GM19240 (cell line): ENCODE measurements at regions not wholly inside any gene's neighbourhood (a gene's known extent, or its start where the extent isn't known, plus 50 kb on each side); places are given as distances from the start of the nearest gene placed in this dataset.
"Not testable (repeated sequence)": the region's sequence is repeated elsewhere in the genome, so short reads cannot be mapped to it uniquely, and the experiment has no call there.

Experiments
- DNase-seq: peaks from one replicate; pipeline ENCODE4 v3.0.0; 2011; ENCODE audit warnings: low spot score; ENCODE audit not compliant: insufficient read length

DNA sequence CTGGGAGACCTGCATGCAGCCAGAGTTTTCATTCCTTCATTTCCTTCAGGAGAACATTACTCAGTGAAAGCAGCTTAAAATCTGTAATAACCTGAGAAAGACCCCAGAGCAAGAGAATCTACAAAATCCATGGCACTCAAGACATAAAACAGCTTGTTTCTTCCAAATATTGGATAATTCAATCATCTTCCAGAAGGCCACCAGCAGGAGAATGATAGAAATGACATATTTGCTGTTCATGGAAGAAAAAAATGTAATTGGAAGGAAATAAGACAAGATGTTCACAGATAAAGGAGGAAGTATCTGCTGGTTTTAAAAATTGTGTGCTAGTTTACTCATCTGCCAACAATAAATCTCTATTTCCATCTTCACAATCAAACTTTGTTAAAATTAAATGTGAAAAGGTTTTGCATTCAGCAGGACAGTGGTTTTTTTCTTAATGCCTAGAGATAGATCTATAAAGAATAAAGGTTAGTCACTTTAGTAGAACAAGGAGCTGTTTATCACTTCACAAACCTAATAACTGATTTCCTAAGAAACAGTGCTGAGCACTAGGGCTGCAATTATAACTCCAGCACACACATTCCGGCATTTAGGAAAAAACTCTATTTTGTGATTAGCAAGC is 530.8 kb downstream of the NSUN3 start:
- no peak for DNase-seq

- DNase-seq = no peak
Observed at GRCh38 chr3:94596141-94596540, 533.3 kb downstream of the NSUN3 start.

GRCh38 chr3:94596887-94597566 is 534.2 kb downstream of the NSUN3 start:
- DNase-seq = no peak

- DNase-seq = no peak
Observed at GRCh38 chr3:94607778-94608177, 544.9 kb downstream of the NSUN3 start.

DNA sequence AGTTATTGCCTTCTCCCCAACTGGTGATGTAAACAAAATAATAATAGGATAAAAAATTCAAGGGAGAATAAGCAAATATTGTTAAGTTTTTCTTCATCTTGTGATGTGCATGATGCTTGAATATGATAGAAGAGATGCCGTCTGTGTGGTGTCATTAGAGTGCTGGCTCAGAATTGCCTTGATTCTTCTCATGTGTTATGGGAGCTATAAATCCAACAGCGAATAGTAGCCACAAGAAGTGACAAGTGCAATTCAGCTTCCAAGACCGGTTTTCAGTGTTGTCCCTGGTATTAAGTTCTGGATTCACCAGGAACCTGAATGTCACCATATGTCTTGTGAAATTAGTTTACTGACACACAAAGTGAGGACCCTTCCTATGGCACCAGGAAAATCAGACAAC is 547.0 kb downstream of the NSUN3 start:
- no peak for DNase-seq

DNA sequence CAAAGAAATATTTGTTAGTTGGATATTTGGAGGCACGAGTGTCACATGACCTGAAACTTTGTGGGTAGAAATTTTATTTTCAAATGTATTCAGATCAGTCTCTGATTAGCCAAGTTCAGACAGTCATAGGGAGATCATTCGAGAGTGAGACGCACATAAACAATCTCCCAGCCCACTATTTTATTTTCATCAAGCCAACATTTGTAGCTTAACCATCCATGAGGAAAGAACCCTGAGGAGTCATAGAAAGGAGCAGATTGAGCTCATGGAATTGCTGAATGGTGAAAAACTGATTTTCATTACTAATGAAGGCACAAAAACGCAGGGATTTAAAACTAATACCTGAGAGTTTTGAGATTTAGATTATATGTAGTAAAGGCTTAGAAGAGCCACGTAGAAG is 548.7 kb downstream of the NSUN3 start:
- DNase-seq = no peak

DNA sequence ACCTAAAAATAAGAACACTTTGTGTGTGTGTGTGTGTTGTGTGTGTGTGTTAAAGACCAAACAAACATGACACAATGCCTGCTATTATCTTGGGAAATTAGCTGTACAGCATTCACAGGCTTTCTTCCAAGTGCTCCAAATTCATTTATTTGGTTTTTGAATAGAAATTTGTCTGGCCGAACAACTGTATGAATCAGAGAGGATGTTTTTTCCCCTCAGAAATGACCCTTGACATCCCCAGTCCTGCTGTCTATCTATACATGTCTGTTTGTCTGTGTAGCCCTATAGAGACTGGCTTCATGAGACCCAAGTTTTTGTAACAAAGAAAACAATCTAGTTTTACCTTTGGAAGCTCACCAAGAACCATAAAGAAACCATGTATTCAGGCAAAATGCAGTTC is 549.8 kb downstream of the NSUN3 start:
- DNase-seq = no peak

GRCh38 chr3:94614192-94614591 is 551.3 kb downstream of the NSUN3 start:
- DNase-seq = no peak

GRCh38 chr3:94615275-94616065 is 552.6 kb downstream of the NSUN3 start:
- DNase-seq = no peak

DNA sequence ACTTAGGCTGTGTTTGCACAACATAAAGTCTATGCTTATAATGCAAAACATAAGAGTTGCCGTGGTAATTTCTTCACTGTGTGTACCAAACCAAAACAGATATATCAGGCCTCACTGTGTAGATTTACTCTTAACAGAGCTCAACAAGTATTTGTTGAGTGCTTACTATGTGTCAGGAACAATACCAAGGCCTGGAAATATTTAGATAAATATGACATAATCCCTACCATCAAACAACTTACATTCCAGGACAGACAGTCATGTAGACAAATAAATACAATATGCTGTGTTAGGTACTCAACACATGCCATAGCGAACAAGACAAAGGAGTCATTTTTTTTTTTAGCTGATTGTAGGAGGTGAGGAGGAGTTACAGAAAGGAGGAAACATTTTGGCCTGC is 554.0 kb downstream of the NSUN3 start:
- no peak for DNase-seq

- DNase-seq = no peak
Observed at GRCh38 chr3:94617312-94617711, 554.5 kb downstream of the NSUN3 start.

DNA sequence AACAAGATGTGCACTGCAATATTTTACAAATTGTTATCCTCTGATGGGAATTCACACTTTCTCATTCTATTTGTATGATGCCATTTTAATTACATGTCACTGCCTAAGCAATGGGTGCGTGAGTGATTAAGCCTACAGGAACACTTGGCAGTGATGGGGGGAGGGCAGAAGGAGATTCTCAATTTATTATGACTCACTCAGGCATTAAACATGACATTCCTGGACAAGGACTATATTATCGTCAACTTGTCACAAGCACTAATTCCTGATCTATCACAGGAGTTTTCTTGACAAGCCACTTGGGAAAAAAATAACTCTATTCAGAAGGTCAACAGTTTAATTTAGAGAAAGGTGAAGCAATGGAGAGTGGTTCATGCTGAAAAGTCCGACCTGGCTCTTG is 556.8 kb downstream of the NSUN3 start:
- DNase-seq = no peak

DNA sequence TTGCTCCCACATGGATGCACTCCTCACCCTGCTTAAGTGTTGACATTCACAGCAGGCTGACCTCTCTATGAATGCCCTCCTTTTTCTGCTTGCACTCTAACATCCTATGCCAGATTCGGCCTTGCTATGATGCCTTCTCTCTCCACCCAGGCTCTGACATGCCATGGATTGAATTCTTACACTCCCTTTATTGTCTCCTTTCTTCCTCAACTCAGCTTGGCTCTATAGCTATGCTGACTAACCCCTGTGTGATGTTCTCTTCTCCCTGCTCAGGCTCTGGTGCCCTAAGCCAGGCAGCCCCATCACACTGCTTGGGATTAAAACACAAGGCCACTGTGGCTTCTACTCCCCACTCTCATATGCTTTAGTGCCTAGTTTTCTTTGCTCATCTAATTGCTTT is 563.7 kb downstream of the NSUN3 start:
- no peak for DNase-seq

- DNase-seq = no peak
Observed at GRCh38 chr3:94627689-94628088, 564.8 kb downstream of the NSUN3 start.

DNA sequence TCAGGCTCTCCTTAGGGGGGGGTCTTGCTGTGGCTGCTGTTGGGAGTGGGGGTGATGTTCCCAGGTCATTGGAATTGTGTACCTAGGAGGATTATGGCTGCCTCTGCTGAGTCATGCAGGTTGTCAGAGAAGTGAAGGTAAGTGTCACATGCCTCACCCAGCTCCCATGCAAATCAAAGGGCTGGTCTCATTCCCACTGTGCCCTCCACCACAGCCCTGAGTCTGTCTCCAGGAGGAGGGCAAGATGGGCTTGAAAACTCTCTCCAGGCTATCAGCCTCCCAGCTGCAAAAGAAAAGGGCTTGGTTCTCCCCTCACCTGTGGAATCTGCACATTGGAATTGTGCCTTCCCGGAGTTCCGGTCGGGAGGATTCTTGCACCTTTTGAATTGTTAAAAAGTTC is 580.5 kb downstream of the NSUN3 start:
- DNase-seq = no peak

DNA sequence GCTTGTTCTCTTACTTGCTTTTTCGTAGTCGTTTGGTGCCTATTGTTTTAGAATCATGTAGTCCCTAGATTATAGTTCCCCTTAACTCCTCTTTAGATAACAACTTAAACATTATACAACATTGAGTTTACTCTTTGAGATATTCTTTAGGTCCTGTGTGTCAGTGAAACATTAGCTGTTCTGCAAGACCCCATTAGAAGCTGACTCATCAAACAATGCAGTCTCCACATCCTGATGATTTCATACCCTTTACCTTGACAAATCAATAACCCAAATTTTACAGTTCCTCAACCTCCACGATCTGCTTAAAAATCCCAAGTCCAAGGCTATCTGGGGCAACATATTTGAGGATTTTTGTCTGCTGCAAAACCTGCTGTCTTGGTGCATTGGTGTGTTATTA is 582.9 kb downstream of the NSUN3 start:
- no peak for DNase-seq

DNA sequence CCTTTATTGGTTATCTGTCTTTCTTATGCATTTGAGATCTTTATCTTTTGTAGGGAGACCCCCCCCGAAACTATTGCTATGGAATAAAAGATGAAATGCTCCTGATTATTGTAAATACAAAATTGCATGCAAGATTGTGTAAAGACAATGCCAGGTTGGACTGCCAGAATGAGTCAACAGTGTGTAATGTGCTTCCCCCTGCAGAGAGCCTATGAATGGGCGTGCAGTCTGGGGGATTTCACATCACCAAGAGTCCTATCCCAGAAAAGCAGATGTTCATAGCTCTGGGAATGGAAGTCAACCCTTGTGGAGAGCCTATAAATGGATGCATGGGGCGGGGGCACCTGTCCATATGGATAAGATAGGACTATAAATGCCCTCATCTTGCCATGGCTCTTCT is 584.3 kb downstream of the NSUN3 start:
- no peak for DNase-seq

DNA sequence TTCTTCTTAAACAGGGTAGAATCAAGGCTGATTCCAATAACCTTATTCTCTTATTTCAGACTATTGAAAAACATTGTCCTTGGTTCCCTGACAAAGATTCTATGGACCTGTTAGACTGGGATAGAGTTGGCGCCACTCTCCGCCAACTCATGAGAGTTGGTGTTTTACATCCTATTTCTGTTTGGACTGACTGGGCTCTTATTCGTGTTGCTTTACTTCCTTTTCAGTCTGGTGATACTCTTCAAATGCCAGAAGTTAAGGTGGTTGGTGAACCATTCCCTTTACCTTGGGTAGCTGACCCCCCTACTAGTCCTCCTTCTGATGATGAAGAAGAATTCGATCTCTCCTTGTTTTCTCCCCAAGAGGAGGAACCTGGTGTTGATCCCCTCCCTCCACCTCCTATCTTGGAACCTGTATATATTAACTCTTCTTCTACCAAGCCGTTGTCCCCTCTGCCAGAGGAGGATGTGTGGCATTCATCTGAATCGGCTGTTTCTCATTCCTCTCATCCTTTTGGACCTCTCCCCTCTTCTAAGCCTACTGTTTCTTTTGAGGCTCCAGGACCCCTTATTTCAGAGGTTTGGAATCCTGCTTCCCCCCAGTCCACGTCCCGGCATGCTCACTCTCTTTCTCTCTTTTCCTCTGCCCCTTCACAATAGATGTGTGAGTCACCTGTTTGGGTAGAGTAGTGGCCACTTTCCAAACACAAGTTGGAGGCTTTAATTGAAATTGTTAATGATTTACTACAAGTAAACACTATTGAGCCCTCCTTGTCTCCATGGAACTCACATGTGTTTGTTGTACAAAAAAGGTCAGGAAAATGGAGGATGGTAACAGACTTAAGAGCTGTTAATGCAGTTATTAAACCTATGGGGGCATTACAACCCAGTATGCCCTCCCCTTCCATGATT is 585.7 kb downstream of the NSUN3 start:
- not testable (repeated sequence) for DNase-seq

- DNase-seq = no peak
Observed at GRCh38 chr3:94654096-94654495, 591.2 kb downstream of the NSUN3 start.

DNA sequence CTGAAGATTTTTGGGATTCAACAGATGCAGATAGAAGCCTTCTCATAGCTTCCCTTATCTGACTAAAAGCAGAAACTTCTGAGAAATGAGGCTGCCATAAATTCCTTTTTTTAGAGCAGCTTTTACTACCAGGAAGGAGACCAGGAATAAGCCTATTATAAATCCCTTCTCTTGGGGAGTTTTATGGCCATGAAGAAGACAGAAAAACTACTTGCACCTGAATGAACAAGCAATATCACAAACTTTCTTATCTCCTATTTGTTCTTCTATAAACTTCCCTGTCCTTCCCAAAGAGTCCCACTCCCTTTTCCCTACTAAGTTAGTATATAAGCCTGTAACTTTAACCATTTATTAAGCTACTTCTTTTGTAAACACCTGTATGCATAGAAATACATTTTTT is 603.1 kb downstream of the NSUN3 start:
- DNase-seq = no peak

GRCh38 chr3:94671078-94671477 is 608.2 kb downstream of the NSUN3 start:
- no peak for DNase-seq

GRCh38 chr3:94673876-94674275 is 611.0 kb downstream of the NSUN3 start:
- DNase-seq = no peak
